ENCODE measurements at regions not wholly inside any gene's neighbourhood (a gene's known extent, or its start where the extent isn't known, plus 50 kb on each side); places are given as distances from the start of the nearest gene placed in this dataset.
A peak's percentile ranks its signal among the peaks of the same experiment; 100 is the strongest.
"Not testable (repeated sequence)": the region's sequence is repeated elsewhere in the genome, so short reads cannot be mapped to it uniquely, and the experiment has no call there.

GRCh38 chr3:177437513-177438337 lies 240.4 kb upstream of the TBL1XR1 start:
- DNase-seq: no peak

GRCh38 chr3:177438596-177439220 lies 241.4 kb upstream of the TBL1XR1 start:
- no peak for DNase-seq

GRCh38 chr3:177439694-177440269 lies 242.5 kb upstream of the TBL1XR1 start:
- DNase-seq: no peak

- no peak for DNase-seq
Measured at GRCh38 chr3:177440456-177441104, 243.3 kb upstream of the TBL1XR1 start.

- DNase-seq: no peak
Measured at GRCh38 chr3:177441276-177441812, 244.1 kb upstream of the TBL1XR1 start.

DNA sequence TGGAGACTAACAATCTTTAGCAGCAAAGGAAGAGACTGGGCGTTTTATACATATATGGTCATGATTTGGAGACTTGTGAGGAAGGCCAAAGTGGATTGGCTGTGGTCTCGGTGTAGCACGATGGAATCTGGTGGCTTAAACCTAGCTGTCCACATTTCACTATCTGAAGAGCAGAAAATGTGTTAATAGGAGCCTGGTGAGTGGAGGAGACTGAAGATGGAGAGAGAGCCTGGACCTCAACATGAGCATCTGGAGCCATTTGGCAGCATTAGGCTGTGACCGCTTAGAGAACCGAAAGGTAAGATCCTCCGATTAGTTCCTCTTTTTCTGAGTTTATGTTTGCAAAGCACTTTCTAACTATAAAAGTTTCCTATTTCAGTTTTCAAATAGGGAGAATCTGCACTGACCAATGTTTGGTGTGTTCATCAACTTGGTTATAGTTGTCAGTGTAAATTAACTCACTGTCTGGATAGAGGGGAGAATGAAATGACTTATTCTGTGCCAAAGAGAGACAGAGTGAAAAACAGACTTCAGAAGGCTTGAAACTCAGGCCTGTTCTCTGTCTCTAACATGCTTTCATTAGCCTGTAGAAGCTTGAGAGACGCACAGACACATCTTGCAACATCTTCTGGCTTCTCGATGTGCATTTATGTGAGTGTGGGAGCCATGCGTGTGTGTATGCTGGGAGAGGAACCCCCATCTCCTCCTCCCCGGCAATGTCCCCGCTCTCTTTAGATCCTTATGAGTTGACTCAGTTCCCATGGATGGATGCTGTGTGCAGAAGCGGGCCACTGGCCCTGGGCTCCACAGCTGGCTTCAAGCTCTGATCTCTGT lies 244.7 kb upstream of the TBL1XR1 start:
- DNase-seq: no peak

DNA sequence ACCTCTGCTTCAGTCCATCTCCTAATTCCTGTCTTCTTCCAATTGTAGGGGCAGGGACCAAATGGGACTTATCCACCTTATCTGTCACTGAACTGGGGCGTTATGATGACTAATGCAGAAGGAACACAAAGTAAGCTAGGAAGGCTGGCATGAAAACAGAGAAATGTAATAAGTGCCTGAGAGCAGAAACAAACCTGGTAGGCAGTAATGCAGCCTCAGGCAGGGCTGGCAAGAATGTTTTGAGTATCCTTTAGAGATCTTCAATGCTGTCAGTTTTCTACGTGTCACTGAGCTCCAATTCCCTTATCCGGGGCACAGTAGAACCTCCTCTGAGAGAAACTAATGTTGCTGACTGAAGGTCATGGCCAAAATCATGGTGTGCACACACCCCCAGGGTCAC lies 246.2 kb upstream of the TBL1XR1 start:
- no peak for DNase-seq

DNA sequence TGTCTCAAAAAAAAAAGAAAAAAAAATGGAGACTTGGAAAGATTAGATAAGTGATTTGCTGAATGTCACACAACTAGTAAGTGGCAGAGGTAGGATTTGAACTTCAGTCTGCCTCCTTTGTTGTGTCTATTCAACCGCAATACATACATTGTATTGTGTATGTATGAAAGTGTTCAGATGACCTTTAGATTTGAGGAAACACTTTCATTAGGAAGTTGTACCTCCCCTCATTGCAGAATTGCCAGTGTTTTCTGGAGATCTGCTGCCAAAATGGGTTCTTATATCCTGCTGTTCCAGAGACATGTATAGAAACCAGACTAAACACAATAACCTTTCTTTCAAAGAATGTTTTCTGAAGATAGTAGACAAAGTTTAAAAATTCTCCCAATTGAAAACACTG lies 247.4 kb upstream of the TBL1XR1 start:
- no peak for DNase-seq

DNA sequence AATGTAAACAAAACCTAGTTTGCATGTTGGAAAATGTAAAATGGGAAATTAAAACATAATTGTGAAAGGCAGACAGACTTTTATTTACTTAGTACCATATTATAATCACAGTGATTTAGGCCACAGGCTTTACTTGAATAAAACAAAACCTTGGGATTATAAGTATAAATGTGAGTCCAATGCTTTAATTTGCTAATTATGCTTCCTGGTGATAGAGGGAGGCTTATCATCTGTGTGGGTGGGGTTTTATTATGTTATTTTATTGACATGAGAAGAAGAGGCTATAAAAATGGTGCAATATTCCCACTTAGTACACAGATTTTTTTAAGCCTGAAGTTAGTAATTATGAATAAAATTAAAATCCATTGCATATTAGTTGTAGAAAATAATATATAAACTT lies 248.3 kb upstream of the TBL1XR1 start:
- peak in 1 of 3 experiments; percentile 47 for DNase-seq

DNA sequence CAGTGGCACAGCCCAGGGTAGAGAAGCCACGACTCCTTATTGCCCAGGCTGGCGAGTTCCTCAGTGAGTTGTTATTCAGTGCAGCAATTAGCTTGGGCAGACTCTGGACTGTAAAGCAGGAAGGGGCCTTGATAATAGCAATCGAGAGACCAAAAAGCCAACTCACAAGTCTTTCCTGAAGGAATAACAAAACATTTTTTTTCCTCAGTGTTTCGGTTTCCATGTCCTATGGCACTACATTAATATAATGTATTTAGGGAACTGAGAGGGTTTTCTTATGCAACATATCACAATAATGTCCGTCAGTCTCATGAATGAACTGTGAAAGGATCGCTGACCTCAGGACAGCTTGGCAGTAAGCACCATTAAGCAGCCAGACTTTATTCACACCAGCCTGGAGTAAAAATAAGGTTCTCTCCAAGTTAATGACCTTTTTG lies 248.9 kb upstream of the TBL1XR1 start:
- DNase-seq: peak in 1 of 3 experiments; percentile 47

GRCh38 chr3:177447938-177448337 lies 250.7 kb upstream of the TBL1XR1 start:
- DNase-seq: peak in 1 of 3 experiments; percentile 17

GRCh38 chr3:177448987-177449359 lies 251.7 kb upstream of the TBL1XR1 start:
- DNase-seq: no peak

DNA sequence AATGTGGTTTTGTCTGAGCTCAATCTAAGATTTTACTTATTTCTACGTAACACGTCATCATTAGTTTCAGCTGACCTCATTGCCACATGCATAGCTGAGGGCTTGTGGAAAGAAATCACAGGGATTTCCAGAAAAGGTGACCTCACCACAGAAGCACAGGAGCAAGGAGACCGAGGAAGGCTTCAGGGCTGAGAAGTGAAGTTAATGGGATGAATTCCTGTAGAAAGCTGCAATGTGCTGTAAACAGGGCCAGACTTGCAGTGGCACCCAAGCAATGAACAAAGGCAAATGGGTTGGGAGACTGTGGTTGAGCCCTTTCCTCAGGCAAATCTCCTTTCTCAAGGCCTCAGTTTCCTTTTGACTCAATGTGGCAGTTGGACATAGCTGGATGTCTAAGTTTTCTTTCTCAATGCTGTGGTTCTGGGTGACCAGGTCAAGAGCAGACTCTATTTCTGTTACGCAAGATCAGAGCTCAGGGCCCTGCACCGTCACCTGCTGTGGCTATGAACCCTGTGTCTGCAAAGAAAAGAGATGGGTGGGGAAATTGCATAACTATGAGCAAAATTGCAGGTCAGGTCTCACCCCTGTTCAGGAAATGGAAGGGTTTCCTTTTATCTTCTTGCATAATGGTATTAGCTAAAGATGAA lies 252.2 kb upstream of the TBL1XR1 start:
- DNase-seq: no peak

- DNase-seq: no peak
Measured at GRCh38 chr3:177451301-177451750, 254.0 kb upstream of the TBL1XR1 start.

- peak in 1 of 3 experiments; percentile 12 for DNase-seq
Measured at GRCh38 chr3:177451864-177452830, 254.9 kb upstream of the TBL1XR1 start.

- peak in 2 of 3 experiments; percentile 12 to 68 for DNase-seq
Measured at GRCh38 chr3:177452831-177453450, 255.7 kb upstream of the TBL1XR1 start.

- no peak for DNase-seq
Measured at GRCh38 chr3:177453451-177453844, 256.2 kb upstream of the TBL1XR1 start.

- not testable (repeated sequence) for DNase-seq
Measured at GRCh38 chr3:177457204-177457603, 259.9 kb upstream of the TBL1XR1 start.

- no peak for DNase-seq
Measured at GRCh38 chr3:177459401-177459800, 262.1 kb upstream of the TBL1XR1 start.

GRCh38 chr3:177460047-177460446 lies 262.8 kb upstream of the TBL1XR1 start:
- DNase-seq: peak in 2 of 3 experiments; percentile 9 to 67
